HG03108 (cell line): ENCODE measurements at regions not wholly inside any gene's neighbourhood (a gene's known extent, or its start where the extent isn't known, plus 50 kb on each side); places are given as distances from the start of the nearest gene placed in this dataset.
"Not testable (repeated sequence)": the region's sequence is repeated elsewhere in the genome, so short reads cannot be mapped to it uniquely, and the experiment has no call there.

Source experiments
- ATAC-seq: cut with Tn5 transposase; IDR thresholded peaks from one replicate; pipeline ENCODE4 v1.9.1; 2021; ENCODE audit warnings: moderate library complexity; ENCODE audit not compliant: unreplicated experiment

- ATAC-seq = no peak
Observed at GRCh38 chr3:110957247-110958025, 114.2 kb upstream of the NECTIN3 start.

DNA sequence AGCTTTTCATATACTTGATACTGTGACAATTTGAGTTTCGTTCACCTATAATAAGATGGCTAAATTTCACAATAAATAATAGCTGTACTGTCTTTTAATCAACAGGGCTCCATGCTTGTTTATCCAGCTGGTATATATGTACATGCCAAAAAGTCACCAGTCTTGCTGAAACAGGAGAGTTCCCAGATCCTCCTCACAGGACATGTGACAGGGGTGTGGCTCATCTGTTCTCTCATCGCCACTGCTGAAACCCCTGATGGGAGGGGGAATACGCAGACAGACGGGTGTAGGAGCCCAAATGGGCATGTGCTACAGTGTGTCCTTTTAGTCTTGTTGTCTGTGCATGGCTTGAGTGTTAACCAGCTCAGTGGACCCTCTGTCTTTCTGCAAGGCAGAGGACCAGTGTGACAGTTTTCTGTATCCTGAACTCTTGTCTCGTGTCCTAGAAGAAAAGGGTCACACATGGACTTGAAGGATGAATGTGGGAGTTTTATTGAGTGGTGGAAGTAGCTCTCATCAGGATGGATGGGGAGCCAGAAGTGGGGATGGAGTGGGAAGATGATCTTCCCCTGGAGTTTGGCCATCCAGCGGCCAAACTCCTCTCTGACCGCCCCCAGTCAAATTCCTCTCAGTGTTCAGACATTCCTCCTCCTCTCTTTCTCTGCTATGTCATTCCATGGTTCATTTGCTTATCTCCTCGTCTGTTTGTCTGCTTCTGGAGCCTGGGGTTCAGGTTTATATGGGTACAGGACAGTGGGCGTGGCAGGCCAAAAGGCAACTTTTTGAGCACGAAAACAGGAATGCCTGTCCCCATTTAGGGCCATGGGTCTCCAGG, 113.1 kb upstream of the NECTIN3 start:
- no peak for ATAC-seq

GRCh38 chr3:110965976-110966375, 105.6 kb upstream of the NECTIN3 start:
- ATAC-seq = no peak

- ATAC-seq = no peak
Observed at GRCh38 chr3:110966966-110967663, 104.5 kb upstream of the NECTIN3 start.

GRCh38 chr3:110968076-110968475, 103.5 kb upstream of the NECTIN3 start:
- no peak for ATAC-seq

GRCh38 chr3:110969229-110970211, 102.1 kb upstream of the NECTIN3 start:
- no peak for ATAC-seq

DNA sequence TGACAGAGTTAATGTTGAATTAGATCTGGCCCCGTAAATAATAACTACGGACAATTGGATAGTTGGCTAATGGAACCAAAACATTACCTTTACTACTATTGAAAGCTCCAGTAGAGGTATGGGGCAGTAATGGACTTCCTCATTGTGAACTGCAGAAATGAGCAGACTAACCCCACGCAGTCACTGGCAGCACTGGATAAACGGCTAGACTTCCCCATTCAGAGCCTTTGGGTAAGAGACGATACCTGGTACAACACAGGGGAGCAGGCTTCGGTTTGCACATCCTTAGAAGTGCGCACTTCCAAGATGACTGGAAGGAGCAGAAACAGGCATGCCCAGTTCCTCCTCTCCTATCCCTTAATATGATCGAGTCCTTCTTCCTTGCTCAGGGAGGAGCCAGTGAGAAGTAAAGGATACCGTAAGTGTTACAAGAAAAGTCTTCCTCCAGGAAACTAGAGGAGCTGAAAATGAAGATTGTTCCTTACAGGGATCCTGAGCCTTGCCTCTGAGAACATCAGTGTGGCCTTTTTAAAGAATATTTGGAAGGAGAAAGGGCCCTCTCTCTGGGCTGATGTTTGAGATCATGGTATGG, 100.5 kb upstream of the NECTIN3 start:
- no peak for ATAC-seq

GRCh38 chr3:110973263-110973895, 98.2 kb upstream of the NECTIN3 start:
- ATAC-seq = no peak

GRCh38 chr3:110974902-110975301, 96.7 kb upstream of the NECTIN3 start:
- no peak for ATAC-seq

DNA sequence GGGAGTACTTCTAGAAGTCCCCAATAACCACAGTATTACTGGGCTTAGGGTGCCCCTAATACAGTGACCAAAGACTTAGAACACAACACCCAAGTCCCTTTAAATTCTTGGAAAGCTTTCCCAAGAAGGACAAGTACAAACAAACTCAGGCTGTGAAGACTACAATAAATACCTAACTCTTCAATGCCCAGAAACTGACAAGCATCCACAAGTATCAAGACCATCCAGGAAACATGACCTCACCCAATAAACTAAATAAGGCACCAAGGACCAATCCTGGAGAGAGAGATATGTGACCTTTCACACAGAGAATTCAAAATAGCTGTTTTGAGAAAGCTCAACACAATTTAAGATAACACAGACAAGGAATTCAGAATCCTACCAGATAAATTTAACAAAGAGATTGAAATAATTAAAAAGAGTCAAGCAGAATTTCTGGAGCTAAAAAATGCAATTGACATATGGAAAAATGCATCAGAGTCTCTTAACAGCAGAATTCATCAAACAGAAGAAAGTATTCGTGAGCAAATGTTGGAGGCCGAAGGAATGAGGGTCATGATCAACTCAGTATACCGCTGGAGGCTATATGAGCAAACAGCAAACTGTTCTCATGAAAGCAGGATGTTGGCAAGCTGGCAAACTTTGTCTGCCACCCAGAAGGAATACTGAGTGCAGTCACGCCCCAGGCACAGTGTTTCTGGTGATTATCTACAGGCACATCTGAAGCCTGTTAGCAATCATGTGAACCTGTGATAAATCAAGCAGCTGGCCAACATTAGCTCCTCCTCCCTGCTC, 87.0 kb upstream of the NECTIN3 start:
- no peak for ATAC-seq

DNA sequence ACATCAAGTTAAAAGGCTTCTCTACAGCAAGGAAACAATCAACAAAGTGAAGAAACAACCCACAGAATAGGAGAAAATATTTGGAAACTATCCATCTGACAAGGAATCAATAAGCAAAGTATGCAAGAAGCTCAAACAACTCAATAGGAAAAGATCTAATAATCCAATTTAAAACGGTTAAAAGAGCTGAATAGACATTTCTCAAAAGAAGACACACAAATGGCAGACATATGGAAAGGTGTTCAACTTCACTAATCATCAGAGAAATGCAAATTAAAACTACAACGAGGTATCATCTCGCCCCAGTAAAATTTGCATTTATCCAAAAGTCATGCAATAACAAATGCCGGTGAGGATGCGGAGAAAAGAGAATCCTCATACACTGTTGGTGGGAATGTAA, 82.2 kb upstream of the NECTIN3 start:
- ATAC-seq = no peak

GRCh38 chr3:110995461-110996231, 76.0 kb upstream of the NECTIN3 start:
- no peak for ATAC-seq

DNA sequence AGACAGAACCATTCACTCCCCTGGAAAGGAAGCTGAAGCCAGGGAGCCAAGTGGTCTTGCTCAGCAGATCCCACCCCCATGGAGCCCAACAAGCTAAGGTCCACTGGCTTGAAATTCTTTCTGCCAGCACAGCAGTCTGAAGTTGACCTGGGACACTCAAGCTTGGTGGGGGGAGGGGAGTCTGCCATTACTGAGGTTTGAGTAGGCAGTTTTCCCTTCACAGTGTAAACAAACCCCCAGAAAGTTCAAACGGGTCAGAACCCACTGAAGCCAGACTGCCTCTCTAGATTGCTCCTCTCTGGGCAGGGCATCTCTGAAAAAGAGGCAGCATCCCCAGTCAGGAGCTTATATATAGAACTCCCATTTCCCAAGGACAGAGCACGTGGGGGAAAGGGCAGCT, 72.8 kb upstream of the NECTIN3 start:
- not testable (repeated sequence) for ATAC-seq

DNA sequence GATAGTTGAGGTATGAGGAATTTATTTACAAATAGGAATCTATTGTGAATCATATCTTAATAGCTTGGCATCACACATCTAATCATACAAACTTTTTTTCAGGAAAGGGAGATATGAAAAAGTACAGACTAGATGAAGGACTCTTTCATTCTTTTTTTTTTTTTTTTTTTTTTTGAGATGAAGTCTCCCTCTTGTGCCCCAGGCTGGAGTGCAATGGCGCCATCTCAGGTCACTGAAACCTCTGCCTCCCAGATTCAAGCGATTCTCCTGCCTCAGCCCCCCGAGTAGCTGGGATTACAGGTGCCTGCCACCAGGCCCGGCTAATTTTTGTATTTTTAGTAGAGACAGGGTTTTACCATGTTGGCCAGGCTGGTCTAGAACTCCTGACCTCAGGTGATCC, 65.1 kb upstream of the NECTIN3 start:
- ATAC-seq = not testable (repeated sequence)

GRCh38 chr3:111012388-111013248, 59.0 kb upstream of the NECTIN3 start:
- no peak for ATAC-seq
